ENCODE measurements at regions not wholly inside any gene's neighbourhood (a gene's known extent, or its start where the extent isn't known, plus 50 kb on each side); places are given as distances from the start of the nearest gene placed in this dataset.

- Histone ChIP-seq H3K27me3 (replicated peaks in 1 of 7) (peaks cover 0 to 17% (median 0%) of the 10 kb centered on the region in 7 donors), H3K4me3 (no peak overlapping the region), H3K27ac (no peak overlapping the region), H3K36me3 (no peaks in the 10 kb centered on the region), H3K4me1 (peaks cover 0 to 18% (median 7%) of the 10 kb centered on the region in 6 donors), H3K9me3 (no peaks in the 10 kb centered on the region)
- intact Hi-C loops (cut with DNase I; ENCODE audit: low total_unique reads), result no loop called here
- TF ChIP-seq CTCF (IDR thresholded peaks at IDR 0.05 in 8 of 11, conservative IDR thresholded peaks at IDR 0.05 in 3 of 11), result no peak
- TF ChIP-seq POLR2A (IDR thresholded peaks at IDR 0.05), result no peak
- TF ChIP-seq POLR2AphosphoS5 (IDR thresholded peaks at IDR 0.05), result no peak
- no peak for DNase-seq
Observed at GRCh38 chr3:87090631-87091030, 99.7 kb upstream of the VGLL3 start.

- H3K27ac ChIP-seq, result peak overlapping the region; percentile 13 to 77 (median 64)
- DNase-seq, result peak; percentile 82
- H3K4me3 ChIP-seq, result peak overlapping the region; percentile 33 to 74 (median 49)
- H3K9me3 ChIP-seq, result no peaks in the 10 kb centered on the region
- intact Hi-C loops (cut with DNase I; ENCODE audit: low total_unique reads), result loop anchor here (10.0 kb wide), 1 partner anchor 314 kb away; no protein-coding TSS in a partner anchor
- peaks cover 0 to 17% (median 0%) of the 10 kb centered on the region in 7 donors for H3K27me3 ChIP-seq (replicated peaks in 1 of 7)
- H3K4me1 ChIP-seq, result peaks cover 0 to 18% (median 7%) of the 10 kb centered on the region in 6 donors
- WGBS, 5 donors, result 5 to 19% (median 12%) methylated on average over 21 to 41 of the region's 41 CpGs
- no peaks in the 10 kb centered on the region for H3K36me3 ChIP-seq
- TF ChIP-seq POLR2A (IDR thresholded peaks at IDR 0.05) (no peak), POLR2AphosphoS5 (IDR thresholded peaks at IDR 0.05) (peak in 2 of 3 donors; percentile 11 to 21)
Observed at GRCh38 chr3:87088993-87089841, 98.3 kb upstream of the VGLL3 start.

GRCh38 chr3:87088430-87088992, 97.6 kb upstream of the VGLL3 start:
- peak; percentile 63 for DNase-seq
- intact Hi-C loops (cut with DNase I; ENCODE audit: low total_unique reads), result loop anchor here (10.0 kb wide), 1 partner anchor 314 kb away; no protein-coding TSS in a partner anchor
- Histone ChIP-seq H3K4me3 (peak overlapping the region; percentile 33 to 74 (median 49)), H3K4me1 (peaks cover 0 to 18% (median 7%) of the 10 kb centered on the region in 6 donors), H3K27me3 (replicated peaks in 1 of 7) (peaks cover 0 to 17% (median 0%) of the 10 kb centered on the region in 7 donors), H3K36me3 (no peaks in the 10 kb centered on the region), H3K27ac (peak overlapping the region; percentile 13 to 77 (median 64)), H3K9me3 (no peaks in the 10 kb centered on the region)
- whole genome bisulfite sequencing, 5 donors, result 28 to 57% (median 49%) methylated on average over 11 to 15 of the region's 15 CpGs
- TF ChIP-seq POLR2AphosphoS5 (IDR thresholded peaks at IDR 0.05), result no peak
- no peak for TF ChIP-seq POLR2A (IDR thresholded peaks at IDR 0.05)
- no peak for TF ChIP-seq CTCF (IDR thresholded peaks at IDR 0.05 in 8 of 11, conservative IDR thresholded peaks at IDR 0.05 in 3 of 11)

- Histone ChIP-seq H3K9me3 (no peaks in the 10 kb centered on the region), H3K36me3 (no peaks in the 10 kb centered on the region)
Observed at GRCh38 chr3:87084868-87085267, 93.9 kb upstream of the VGLL3 start.

More at GRCh38 chr3:87084868-87085267, 93.9 kb upstream of the VGLL3 start:
- H3K27ac ChIP-seq, result no peak overlapping the region
- no peak overlapping the region for H3K4me3 ChIP-seq
- H3K4me1 ChIP-seq, result peaks cover 0 to 17% (median 7%) of the 10 kb centered on the region in 6 donors
- intact Hi-C loops (cut with DNase I; ENCODE audit: low total_unique reads), result loop anchor here (10.0 kb wide), 1 partner anchor 310 kb away; no protein-coding TSS in a partner anchor
- TF ChIP-seq CTCF (IDR thresholded peaks at IDR 0.05 in 8 of 11, conservative IDR thresholded peaks at IDR 0.05 in 3 of 11) (no peak), POLR2A (IDR thresholded peaks at IDR 0.05) (no peak), POLR2AphosphoS5 (IDR thresholded peaks at IDR 0.05) (no peak)
- 53 to 84% (median 77%) methylated on average over 5 of the region's 5 CpGs for WGBS, 5 donors
- peaks cover 0 to 17% (median 0%) of the 10 kb centered on the region in 7 donors for H3K27me3 ChIP-seq (replicated peaks in 1 of 7)
- no peak for DNase-seq

All from spleen (tissue), 11 donors.